ENCODE measurements at regions not wholly inside any gene's neighbourhood (a gene's known extent, or its start where the extent isn't known, plus 50 kb on each side); places are given as distances from the start of the nearest gene placed in this dataset.

DNA sequence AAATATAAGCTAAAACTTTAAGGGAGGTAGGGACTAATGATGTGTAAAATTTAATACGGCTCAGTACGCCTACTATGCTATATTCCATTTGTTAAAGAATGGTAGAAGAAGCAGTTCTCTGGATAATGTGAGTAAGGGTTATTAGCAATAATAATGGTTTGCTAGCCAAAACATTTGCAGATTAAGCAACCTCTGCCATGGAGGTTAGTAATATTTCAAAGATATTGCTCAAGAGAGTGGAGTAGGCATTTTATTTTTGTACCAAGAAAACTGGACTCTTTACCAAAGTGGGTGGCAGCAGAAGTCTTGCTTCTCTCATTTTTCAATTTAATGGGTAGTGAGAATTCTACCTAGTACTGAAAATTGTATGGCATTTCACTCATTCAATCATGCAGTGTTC is 158.9 kb upstream of the TMEM106B start:
- peaks cover 5% of the 10 kb centered on the region for H3K4me1 ChIP-seq (ENCODE audit: control insufficient read depth, insufficient read depth, low read length)
- H3K36me3 ChIP-seq (ENCODE audit: control insufficient read depth, insufficient read depth, low read length), result no peaks in the 10 kb centered on the region
- H3K4me3 ChIP-seq (ENCODE audit: low read depth, low read length), result no peak overlapping the region
- H3K27me3 ChIP-seq (ENCODE audit: control insufficient read depth, insufficient read depth, low read length), result no peaks in the 10 kb centered on the region
- no peaks in the 10 kb centered on the region for H3K9me3 ChIP-seq (ENCODE audit: control insufficient read depth, insufficient read depth, low read length)
- no peak overlapping the region for H3K9ac ChIP-seq (ENCODE audit: low read depth, low read length)

GRCh38 chr7:12053561-12053960 is 157.5 kb upstream of the TMEM106B start:
- Histone ChIP-seq H3K9me3 (ENCODE audit: control insufficient read depth, insufficient read depth, low read length) (no peaks in the 10 kb centered on the region), H3K4me1 (ENCODE audit: control insufficient read depth, insufficient read depth, low read length) (no peaks in the 10 kb centered on the region), H3K9ac (ENCODE audit: low read depth, low read length) (no peak overlapping the region), H3K27me3 (ENCODE audit: control insufficient read depth, insufficient read depth, low read length) (no peaks in the 10 kb centered on the region), H3K36me3 (ENCODE audit: control insufficient read depth, insufficient read depth, low read length) (no peaks in the 10 kb centered on the region), H3K4me3 (ENCODE audit: low read depth, low read length) (no peak overlapping the region)

DNA sequence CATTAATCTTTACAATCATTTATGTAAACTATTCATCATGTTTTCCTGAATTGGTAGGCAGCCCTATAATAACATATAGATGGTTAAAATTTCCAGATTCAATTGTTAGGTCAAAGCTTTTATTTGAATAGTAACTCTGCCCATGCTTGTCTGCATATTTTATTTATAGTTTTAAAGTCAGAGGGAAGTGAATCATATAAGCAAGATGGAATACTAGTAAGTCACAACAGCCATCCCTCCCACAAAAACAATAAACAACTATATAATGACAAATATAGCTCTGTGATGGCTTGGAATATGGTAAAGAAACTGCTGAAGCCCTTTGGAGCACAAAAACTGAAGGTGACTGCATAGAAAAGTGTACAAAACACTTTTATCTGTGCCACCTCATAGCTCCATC is 156.3 kb upstream of the TMEM106B start:
- H3K36me3 ChIP-seq (ENCODE audit: control insufficient read depth, insufficient read depth, low read length), result no peaks in the 10 kb centered on the region
- H3K4me3 ChIP-seq (ENCODE audit: low read depth, low read length), result no peak overlapping the region

GRCh38 chr7:12056381-12056780 is 154.7 kb upstream of the TMEM106B start:
- Histone ChIP-seq H3K36me3 (ENCODE audit: control insufficient read depth, insufficient read depth, low read length) (no peaks in the 10 kb centered on the region), H3K9me3 (ENCODE audit: control insufficient read depth, insufficient read depth, low read length) (no peaks in the 10 kb centered on the region), H3K27me3 (ENCODE audit: control insufficient read depth, insufficient read depth, low read length) (no peaks in the 10 kb centered on the region), H3K4me3 (ENCODE audit: low read depth, low read length) (no peak overlapping the region), H3K9ac (ENCODE audit: low read depth, low read length) (no peak overlapping the region), H3K4me1 (ENCODE audit: control insufficient read depth, insufficient read depth, low read length) (no peaks in the 10 kb centered on the region)

More for the DNA sequence above, 156.3 kb upstream of the TMEM106B start:
- H3K4me1 ChIP-seq (ENCODE audit: control insufficient read depth, insufficient read depth, low read length), result no peaks in the 10 kb centered on the region
- H3K9me3 ChIP-seq (ENCODE audit: control insufficient read depth, insufficient read depth, low read length), result no peaks in the 10 kb centered on the region
- H3K27me3 ChIP-seq (ENCODE audit: control insufficient read depth, insufficient read depth, low read length), result no peaks in the 10 kb centered on the region
- no peak overlapping the region for H3K9ac ChIP-seq (ENCODE audit: low read depth, low read length)

GRCh38 chr7:12056977-12057376 is 154.1 kb upstream of the TMEM106B start:
- no peaks in the 10 kb centered on the region for H3K9me3 ChIP-seq (ENCODE audit: control insufficient read depth, insufficient read depth, low read length)
- H3K4me3 ChIP-seq (ENCODE audit: low read depth, low read length), result no peak overlapping the region
- no peaks in the 10 kb centered on the region for H3K27me3 ChIP-seq (ENCODE audit: control insufficient read depth, insufficient read depth, low read length)
- H3K36me3 ChIP-seq (ENCODE audit: control insufficient read depth, insufficient read depth, low read length), result no peaks in the 10 kb centered on the region
- H3K4me1 ChIP-seq (ENCODE audit: control insufficient read depth, insufficient read depth, low read length), result no peaks in the 10 kb centered on the region
- H3K9ac ChIP-seq (ENCODE audit: low read depth, low read length), result no peak overlapping the region

DNA sequence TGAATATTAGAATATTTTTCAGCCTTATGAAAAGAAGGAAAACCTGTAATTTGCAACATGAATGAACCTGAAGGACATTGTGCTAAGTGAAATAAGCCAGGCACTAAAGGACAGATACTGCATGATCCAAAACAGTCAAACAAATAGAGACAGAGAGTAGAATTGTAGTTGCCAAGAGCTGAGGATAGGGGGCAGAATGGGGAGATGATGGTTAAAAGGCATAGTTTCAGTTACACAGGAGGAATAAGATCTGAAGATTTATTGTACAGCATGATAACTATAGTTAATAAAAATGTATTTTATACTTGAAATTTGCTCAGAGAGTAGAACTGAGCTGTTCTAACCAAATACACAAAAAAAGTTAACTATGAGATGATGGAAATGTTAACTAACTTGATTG is 149.0 kb upstream of the TMEM106B start:
- Histone ChIP-seq H3K36me3 (ENCODE audit: control insufficient read depth, insufficient read depth, low read length) (no peaks in the 10 kb centered on the region), H3K9me3 (ENCODE audit: control insufficient read depth, insufficient read depth, low read length) (no peaks in the 10 kb centered on the region), H3K4me1 (ENCODE audit: control insufficient read depth, insufficient read depth, low read length) (peaks cover 5% of the 10 kb centered on the region), H3K9ac (ENCODE audit: low read depth, low read length) (no peak overlapping the region), H3K27me3 (ENCODE audit: control insufficient read depth, insufficient read depth, low read length) (no peaks in the 10 kb centered on the region), H3K4me3 (ENCODE audit: low read depth, low read length) (no peak overlapping the region)

GRCh38 chr7:12064586-12065127 is 146.4 kb upstream of the TMEM106B start:
- Histone ChIP-seq H3K9ac (ENCODE audit: low read depth, low read length) (no peak overlapping the region), H3K27me3 (ENCODE audit: control insufficient read depth, insufficient read depth, low read length) (no peaks in the 10 kb centered on the region), H3K9me3 (ENCODE audit: control insufficient read depth, insufficient read depth, low read length) (no peaks in the 10 kb centered on the region), H3K4me3 (ENCODE audit: low read depth, low read length) (no peak overlapping the region), H3K36me3 (ENCODE audit: control insufficient read depth, insufficient read depth, low read length) (no peaks in the 10 kb centered on the region), H3K4me1 (ENCODE audit: control insufficient read depth, insufficient read depth, low read length) (peaks cover 13% of the 10 kb centered on the region)

DNA sequence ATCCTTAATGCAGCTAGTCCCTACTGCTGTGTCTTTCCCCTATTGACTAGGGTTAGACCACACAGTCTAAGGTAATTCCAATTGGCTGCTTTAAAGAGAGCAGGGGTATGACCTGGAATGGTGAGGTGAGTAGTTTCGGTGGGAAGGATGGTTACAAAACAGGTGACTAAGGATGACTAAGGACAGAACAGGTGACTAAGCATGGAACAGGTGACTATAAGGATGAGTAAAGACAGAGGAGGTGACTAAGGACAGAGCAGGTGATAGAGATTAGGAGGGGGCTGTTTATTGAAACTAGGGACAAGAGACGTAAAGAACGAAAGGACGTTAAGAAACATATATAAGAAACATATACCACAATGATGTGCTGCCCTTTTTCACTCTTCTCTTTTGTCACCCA is 145.1 kb upstream of the TMEM106B start:
- Histone ChIP-seq H3K9ac (ENCODE audit: low read depth, low read length) (no peak overlapping the region), H3K4me3 (ENCODE audit: low read depth, low read length) (no peak overlapping the region), H3K4me1 (ENCODE audit: control insufficient read depth, insufficient read depth, low read length) (peaks cover 13% of the 10 kb centered on the region), H3K9me3 (ENCODE audit: control insufficient read depth, insufficient read depth, low read length) (no peaks in the 10 kb centered on the region), H3K36me3 (ENCODE audit: control insufficient read depth, insufficient read depth, low read length) (no peaks in the 10 kb centered on the region), H3K27me3 (ENCODE audit: control insufficient read depth, insufficient read depth, low read length) (no peaks in the 10 kb centered on the region)

GRCh38 chr7:12066521-12066920 is 144.6 kb upstream of the TMEM106B start:
- Histone ChIP-seq H3K36me3 (ENCODE audit: control insufficient read depth, insufficient read depth, low read length) (no peaks in the 10 kb centered on the region), H3K9me3 (ENCODE audit: control insufficient read depth, insufficient read depth, low read length) (no peaks in the 10 kb centered on the region), H3K4me3 (ENCODE audit: low read depth, low read length) (no peak overlapping the region), H3K9ac (ENCODE audit: low read depth, low read length) (no peak overlapping the region), H3K4me1 (ENCODE audit: control insufficient read depth, insufficient read depth, low read length) (peaks cover 13% of the 10 kb centered on the region), H3K27me3 (ENCODE audit: control insufficient read depth, insufficient read depth, low read length) (no peaks in the 10 kb centered on the region)

DNA sequence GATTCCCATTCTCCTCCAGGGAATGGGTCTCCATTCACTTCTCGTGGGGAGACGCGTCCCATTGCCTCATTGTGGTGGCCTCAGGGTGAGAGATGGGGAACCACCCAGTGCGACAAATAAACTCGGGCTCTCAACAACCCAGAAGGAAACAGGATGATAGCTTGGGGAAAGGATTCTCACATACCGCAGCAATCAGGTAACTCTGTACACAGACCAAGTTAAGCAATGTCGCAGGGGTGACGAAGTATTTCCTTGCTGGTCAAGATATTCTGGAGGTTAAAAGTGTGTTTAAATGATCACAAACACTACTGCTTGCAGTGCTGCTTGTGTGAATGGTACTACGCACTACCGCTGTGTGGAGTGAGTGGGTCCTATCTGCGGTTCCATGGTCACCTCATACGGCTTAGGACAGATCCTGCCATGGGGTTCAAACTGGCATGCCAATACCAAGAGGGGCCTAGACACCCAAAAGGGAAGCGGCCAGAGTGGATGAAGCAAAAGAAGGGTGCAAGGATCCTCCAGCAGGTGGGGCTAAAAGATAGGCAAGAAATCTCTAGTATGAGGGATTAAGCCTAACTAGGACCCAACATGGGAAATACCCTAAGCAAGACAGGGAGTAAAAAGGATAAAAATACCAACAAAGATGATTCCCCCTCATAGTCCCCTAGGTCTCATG is 143.8 kb upstream of the TMEM106B start:
- no peak overlapping the region for H3K4me3 ChIP-seq (ENCODE audit: low read depth, low read length)
- H3K36me3 ChIP-seq (ENCODE audit: control insufficient read depth, insufficient read depth, low read length), result no peaks in the 10 kb centered on the region
- no peaks in the 10 kb centered on the region for H3K9me3 ChIP-seq (ENCODE audit: control insufficient read depth, insufficient read depth, low read length)
- H3K27me3 ChIP-seq (ENCODE audit: control insufficient read depth, insufficient read depth, low read length), result no peaks in the 10 kb centered on the region
- H3K4me1 ChIP-seq (ENCODE audit: control insufficient read depth, insufficient read depth, low read length), result peaks cover 13% of the 10 kb centered on the region
- H3K9ac ChIP-seq (ENCODE audit: low read depth, low read length), result no peak overlapping the region

GRCh38 chr7:12069757-12070156 is 141.3 kb upstream of the TMEM106B start:
- no peaks in the 10 kb centered on the region for H3K27me3 ChIP-seq (ENCODE audit: control insufficient read depth, insufficient read depth, low read length)
- no peak overlapping the region for H3K9ac ChIP-seq (ENCODE audit: low read depth, low read length)
- peaks cover 10% of the 10 kb centered on the region for H3K4me1 ChIP-seq (ENCODE audit: control insufficient read depth, insufficient read depth, low read length)
- H3K4me3 ChIP-seq (ENCODE audit: low read depth, low read length), result no peak overlapping the region
- peaks cover 3% of the 10 kb centered on the region for H3K9me3 ChIP-seq (ENCODE audit: control insufficient read depth, insufficient read depth, low read length)
- H3K36me3 ChIP-seq (ENCODE audit: control insufficient read depth, insufficient read depth, low read length), result no peaks in the 10 kb centered on the region

GRCh38 chr7:12074889-12075288 is 136.2 kb upstream of the TMEM106B start:
- Histone ChIP-seq H3K36me3 (ENCODE audit: control insufficient read depth, insufficient read depth, low read length) (no peaks in the 10 kb centered on the region), H3K9ac (ENCODE audit: low read depth, low read length) (no peak overlapping the region), H3K9me3 (ENCODE audit: control insufficient read depth, insufficient read depth, low read length) (peaks cover 18% of the 10 kb centered on the region), H3K27me3 (ENCODE audit: control insufficient read depth, insufficient read depth, low read length) (no peaks in the 10 kb centered on the region), H3K4me3 (ENCODE audit: low read depth, low read length) (no peak overlapping the region), H3K4me1 (ENCODE audit: control insufficient read depth, insufficient read depth, low read length) (peaks cover 1% of the 10 kb centered on the region)

Measured in iPS-15b (cell line).